8988T (cell line): ENCODE measurements at regions not wholly inside any gene's neighbourhood (a gene's known extent, or its start where the extent isn't known, plus 50 kb on each side); places are given as distances from the start of the nearest gene placed in this dataset.
"Not testable (repeated sequence)": the region's sequence is repeated elsewhere in the genome, so short reads cannot be mapped to it uniquely, and the experiment has no call there.

Source experiments
- DNase-seq: peaks from one replicate; pipeline ENCODE4 v3.0.0; 2011

DNA sequence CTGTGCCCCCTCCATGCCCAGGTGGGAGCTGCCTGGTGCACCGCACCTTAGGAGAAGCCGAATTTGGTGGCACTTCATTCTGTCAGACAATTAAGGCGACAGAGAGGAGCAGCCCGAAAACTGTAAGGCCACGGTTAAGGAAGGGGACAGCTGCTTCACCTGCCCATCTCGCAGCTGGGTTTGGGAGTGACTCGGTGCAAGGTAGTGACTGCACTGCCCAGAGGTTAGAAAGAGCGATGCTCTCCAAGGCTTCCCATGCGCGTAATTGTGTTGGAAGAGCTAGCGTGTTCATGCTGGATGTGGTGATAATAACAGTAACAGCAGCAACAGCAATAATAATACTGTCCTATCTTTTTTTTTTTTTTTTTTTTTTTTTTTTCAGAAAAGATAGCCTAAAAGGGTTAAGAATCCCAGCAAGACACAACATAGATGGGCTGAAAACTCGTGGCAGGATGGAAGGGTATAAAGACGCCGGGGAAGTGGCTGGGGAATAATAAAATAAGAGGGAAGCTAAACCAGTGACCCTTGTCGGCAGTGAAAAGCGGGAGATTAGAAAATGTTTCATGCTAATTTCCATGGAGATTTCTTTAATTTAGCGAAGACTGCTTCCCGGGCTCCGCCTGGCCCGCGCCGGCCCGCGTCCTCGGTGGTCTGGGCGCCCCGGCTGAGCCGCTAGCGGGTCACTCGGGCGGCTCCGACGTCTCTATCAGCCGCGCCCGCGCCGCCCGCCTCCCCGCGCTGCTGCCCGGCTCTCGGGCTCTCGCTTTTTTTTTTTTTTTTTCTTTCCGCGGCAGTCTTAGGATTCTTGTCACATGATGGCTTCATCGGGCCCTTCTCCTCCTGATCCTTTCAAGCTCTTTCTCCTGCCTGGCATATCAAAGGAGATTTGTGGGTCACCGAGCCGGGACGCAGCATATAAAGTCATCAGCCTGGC, 617.1 kb downstream of the NR2F2 start:
- DNase-seq, result no peak

DNA sequence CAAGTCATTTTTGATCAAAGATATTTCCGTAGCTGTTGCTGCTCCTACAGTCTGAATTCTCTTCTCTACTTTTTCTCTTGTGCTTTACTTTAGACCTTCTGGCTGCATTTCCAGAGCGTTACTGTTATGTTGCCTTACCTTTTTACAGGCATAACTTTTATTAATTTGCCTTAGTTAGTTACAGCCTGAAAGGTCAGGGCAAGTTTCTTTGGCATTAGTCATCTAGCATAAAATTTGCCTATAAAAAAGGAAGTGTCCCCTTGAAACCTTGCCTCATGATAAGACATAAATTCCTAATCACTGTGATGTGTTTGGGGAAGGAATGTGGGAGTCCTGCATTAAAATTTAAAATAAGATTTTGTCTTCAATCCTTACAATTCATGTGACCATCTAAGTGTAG, 618.5 kb downstream of the NR2F2 start:
- no peak for DNase-seq

DNA sequence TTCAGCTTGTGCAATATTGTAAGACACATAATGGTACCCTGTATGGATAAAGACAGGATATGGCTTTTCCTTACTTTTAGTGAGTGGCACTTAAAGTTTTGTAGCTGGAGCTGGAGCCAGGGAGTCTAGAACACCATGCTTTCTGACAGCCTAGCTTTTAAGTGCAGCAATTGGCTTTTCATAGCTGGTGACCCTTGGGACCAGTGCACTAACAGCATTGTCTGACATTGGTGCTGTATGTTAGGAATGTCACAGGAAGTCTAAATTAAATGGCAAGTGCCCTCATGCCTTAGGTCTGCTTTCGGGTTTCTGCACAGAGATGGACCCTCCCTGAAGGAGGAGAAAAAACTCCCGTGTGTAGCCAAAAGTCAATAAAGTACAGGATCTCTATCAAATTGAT, 628.2 kb downstream of the NR2F2 start:
- no peak for DNase-seq

DNA sequence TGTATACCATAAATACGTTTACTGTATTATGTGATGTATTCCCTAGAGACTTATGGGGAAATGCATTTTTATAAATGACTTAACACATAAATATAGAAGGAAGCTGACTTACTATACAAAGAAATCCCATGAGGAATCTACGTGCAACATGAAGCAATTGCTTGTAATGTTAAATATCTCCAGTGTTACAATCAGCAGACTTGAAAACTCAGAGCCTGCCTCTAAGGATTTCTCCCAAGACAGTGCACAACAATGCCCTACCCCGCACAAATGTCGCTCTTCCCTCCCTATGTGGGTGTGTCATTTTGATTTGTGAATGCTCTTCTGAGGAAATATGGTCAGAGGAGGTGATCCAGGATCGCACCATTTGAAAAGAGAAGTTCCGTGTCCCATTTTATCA, 629.0 kb downstream of the NR2F2 start:
- DNase-seq, result no peak

DNA sequence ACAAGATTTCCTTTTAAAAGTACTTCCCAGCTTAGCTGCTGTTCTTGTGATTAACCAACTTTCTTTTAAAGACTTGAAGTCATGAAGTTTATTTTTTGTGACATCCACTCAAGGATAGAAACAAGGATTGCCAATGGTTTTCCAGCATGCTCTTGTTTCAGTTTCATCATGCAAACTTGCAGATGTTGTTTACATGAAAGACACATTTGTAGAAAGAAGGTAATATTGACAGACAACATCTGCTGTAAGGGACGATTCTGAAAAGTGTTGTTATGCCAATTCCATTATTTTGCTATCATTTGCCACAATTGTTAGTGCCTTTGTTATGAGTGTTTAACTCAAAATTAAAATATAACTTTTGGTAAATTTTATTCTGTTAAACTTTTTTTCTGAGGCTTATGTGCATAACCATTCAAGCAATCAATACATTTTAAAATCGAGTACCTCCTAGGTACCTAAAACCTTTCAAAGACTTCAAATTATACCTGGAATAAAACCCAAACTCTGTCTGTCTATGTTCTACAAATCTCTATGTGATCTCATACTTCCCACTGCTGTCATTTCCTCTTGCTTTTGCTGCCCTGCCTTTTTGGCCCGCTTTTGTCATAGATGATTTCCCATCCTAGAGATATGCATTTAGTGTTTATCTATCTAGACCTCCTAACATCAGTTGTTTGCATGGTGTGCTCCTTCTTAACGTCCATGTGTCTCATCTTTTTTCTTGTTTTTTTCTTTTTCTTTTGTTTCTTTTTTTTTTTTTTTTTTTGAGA, 630.4 kb downstream of the NR2F2 start:
- no peak for DNase-seq

DNA sequence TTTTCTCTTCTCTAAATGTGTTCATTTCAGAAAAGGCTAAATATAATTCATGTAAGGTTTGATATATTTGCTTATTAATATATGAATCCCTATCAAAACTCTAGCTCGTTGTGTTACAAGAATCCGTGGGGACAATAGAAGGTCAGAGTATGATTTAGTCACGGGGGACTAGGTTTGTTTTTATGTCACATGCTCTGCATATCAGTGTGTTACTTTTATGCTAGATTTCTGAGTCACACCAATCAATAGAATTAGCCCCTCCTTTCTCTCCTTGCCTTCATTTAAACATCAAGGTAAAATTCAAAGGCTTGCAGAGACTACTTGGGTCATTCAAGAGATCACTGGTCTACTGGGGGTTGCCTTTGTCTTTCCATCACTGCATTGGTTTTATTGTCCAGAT, 636.1 kb downstream of the NR2F2 start:
- no peak for DNase-seq

DNA sequence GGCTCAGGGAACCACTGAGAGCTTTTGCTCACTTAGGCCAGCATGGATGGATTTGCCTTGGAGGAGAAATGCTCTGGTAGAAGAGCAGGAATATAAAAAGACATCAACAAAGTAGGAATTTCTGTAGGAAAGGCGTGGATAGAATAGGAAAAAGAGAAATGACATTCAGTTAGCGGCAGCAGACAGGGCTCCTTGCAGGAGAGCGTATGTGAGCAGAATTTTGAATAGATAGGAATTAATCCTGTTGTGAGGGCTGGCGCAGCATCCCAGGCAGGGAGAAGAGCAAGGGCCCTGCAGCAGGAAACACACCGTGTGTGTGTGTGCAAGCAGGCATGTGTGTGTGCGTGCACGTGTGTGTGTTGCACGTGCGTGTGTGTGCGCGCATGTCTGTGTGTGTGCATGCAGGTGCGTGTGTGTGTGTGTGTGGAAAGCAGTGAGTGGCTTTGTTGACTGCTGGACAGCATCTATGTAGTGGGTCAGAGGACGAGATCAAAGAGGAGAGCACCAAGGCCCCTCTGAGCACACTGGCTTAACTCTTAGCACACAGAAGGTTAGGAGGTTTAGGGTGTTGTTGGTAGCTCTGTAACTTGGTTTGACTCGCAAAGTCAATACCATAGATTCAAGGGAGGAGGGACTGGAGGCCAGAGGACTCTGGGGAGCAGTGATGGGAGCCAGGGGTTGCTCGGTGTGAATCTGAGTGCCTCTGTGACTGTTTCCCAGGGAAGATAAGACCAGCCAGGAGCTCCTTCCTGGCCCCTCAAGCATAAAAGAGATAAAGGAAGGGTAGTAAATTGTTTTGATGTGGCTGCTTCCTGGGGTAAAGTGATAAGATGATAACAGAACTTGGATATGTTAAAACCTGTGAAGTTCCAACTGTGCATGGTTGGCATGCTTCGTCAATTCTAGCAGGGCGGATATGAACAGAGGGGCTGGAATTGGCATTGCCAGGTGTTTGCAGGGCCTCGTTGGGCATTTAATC, 639.5 kb downstream of the NR2F2 start:
- DNase-seq, result no peak

DNA sequence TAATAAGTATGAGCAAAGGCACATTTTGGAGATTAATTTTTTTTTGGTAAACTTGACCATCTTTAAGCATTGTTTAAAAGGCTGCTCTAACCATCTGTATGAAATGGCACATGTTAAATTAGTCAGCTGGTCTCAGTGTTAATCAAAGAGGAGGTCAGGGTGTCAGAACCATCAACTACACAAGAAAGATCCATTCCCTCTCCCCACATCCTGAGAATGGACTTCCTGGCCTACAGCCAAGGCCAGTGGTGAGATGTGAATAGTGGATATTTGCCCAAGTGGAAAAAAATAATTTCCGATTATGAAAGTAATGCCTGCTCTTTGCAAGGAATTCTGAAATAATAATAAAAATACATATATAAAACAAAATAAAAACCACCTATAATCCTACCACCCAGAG, 641.7 kb downstream of the NR2F2 start:
- no peak for DNase-seq

DNA sequence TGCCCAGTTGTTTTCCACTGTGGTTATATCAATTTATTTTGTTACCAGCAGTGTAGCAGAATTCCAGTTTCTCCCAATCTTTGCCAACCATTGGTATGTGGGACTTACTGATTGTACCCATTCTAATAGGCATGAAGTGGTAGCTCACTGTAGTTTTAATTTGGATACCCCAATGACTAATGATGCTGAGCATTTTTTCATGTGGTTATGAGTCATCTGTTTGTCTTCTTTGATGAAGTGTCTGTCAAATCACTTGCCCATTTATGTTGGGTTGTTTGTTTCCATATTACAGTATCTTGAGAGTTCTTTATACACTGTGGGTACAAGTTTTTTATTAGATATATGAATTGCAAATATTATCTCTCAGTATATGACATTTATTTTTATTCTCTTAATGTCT, 644.3 kb downstream of the NR2F2 start:
- DNase-seq, result no peak

DNA sequence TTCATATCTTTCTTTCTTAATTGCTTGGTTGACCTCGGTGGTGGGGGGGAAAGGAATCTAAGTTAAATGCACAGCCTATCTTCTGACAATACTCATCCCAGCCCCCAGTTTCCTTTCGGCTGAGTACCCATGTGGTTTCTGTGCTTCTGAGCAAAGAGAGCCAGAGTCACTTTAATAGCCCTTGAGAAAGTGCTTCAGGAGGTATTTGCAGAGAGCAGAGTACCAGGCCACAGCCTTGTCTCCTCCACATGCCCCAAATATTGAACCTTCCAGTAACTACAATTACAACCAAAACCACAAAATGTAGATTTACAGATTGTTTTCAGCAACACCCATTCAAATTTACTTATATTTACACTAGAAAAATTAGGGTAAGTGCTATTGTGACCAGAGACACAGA, 647.4 kb downstream of the NR2F2 start:
- no peak for DNase-seq

DNA sequence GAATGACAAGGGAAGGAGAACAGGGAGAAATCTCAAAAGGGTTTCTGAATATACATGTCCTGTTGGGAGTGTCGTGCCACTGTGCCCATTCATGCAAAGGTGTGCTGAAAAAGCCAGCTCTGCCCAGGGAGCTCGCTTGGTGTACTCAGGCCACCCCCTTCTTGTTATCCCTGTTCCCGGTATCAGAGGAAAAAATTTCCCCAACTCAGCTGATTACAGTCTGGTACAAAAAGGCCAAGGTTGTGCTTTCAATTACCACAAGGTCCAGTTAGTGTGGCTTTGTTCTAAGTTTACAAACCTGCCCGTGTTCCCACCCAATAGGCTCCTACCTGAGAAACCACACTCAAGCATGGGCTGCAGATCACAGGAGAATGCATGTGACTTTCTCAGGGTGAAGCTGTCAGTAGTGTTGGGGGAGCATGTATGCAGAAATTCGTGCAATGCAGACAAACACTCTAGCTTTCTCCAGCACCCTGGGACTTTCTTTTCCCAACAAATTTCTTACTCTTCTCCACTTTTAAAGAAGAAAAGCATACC, 648.5 kb downstream of the NR2F2 start:
- DNase-seq, result no peak

DNA sequence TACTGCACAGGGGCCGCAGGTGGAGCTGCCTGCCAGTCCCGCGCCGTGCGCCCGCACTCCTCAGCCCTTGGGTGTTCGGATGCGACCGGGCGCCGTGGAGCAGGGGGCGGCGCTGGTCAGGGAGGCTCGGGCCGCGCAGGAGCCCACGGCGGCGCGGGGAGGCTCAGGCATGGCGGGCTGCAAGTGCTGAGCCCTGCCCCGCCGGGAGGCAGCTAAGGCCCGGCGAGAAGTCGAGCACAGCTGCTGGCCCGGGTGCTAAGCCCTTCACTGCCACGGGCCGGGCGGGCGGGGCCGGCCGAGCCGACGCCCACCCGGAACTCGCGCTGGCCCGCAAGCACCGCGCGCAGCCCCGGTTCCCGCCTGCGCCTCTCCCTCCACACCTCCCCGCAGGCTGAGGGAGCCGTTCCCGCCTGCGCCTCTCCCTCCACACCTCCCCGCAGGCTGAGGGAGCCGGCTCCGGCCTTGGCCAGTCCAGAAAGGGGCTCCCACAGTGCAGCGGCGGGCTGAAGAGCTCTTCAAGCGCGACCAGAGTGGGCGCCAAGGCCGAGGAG, 653.7 kb downstream of the NR2F2 start:
- DNase-seq, result not testable (repeated sequence)

DNA sequence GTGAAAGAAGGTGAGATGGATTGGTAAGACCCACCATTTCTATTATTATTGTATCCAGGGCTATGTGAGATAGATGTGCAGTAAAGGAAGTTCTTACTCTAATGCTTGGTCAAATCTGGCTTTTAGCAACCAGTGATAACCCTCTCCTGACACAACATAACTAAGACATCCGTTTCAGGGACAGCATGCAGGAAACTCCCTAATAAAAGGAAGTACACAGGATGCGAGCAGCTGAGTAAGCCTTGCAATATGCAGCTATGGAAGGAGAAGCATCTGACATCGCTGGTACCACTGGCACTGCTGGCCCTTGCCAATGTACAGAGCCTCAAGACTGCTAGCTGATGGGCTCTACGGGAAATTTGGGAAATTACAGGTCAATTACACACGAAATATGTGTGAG, 662.3 kb downstream of the NR2F2 start:
- no peak for DNase-seq

DNA sequence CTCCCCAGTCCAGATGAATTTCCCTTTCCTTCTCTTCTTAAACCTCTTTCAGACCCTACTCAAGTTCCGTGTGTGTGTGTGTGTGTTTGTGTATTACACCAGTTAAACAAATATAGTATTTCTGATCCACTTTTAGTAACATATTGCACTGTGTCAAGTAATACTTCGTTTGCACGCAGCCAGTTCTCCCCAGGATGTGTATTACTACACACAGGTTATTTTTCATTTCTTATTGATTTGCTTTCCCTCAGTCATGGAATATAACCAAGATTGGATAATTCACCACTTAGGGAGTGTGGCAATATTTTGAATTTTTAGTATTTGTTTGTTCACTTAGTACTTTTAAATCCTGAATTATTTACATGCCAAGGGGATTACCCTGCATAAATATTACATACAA, 667.0 kb downstream of the NR2F2 start:
- no peak for DNase-seq

DNA sequence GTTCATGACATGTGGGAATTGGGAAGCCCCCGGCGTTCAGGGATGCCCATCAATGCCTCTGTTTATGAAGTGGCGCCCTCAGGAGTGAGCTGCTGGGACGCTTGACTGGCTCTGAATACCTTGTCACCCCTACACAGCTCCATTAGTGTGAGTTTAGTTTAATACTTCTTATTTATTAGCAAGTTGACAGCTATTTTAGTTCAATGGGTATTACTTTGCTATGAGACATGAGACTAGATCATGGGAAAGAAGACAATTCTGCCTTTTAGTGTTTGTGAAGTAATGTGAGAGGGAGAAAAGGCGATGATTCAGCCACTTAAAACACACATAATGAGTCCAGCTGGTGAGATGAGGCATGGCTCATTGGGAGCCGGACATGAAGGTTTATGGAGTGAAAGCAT, 678.5 kb downstream of the NR2F2 start:
- no peak for DNase-seq

DNA sequence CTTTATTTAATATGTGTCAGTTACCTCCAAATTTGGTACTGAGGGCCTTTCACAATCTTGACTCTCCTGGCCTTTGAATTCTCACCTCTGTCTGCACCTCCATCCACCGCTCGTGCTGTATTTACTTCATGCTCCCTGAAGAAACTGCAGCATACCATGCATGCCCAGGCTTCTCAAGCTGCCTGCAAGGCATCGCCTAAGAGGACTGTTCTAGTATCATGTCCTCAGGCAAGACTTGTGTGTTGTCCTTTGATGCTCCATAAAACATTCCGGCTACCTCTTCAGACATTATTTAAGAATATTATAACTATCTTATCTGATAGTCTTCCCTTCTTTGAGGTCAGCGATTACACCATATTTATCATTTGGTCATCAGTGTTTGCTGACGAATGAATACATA, 682.5 kb downstream of the NR2F2 start:
- no peak for DNase-seq

DNA sequence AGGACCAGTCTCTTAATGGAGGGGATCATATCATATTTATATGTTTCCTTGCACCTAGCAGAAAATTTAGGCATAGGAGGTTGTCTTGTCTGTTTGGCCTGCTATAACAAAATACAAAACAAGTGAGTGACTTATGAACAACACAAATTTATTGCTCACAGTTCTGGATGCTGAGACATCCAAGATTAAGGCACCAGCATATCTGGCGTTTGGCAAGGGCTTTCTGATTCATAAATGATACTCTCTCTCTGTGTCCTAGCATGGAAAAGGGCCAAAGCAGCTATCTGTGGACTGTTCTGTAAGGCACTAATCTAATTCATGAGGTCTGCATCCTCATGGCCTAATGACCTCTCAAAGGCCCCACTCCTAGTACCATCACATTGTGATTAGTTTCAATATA, 683.0 kb downstream of the NR2F2 start:
- DNase-seq, result no peak

DNA sequence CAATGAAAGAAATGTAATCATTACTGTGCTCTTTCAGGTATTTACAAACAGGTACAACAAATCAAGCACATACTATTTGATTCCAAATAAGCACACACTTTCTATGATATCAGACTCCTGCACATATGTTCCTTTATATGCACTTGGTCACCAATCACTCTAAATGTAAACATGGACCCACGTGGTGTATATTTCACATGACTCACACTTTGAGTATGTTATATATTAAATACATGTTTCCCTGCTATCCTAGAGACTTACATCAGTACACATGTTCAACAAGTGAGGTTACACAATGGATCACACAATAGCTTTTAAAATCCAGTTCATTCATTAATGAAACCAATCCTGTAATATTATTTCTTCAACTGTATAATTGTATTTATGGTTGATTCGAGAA, 683.5 kb downstream of the NR2F2 start:
- DNase-seq, result no peak

DNA sequence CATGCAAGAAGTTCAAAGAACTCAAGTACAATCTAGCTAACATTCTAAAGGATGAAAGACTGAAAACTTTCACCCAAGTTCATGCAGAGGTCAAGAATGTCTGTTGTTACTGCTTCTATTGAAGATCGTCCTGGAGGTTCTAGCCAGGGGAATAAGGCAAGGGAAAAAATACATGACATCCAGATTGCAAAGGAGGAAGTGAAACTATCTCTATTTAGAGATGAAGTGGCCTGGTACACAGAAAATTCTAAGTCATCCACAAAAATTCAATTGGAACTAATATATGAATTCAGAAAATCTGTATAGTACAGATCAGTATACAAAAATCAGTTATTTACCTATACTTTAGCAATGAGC, 693.0 kb downstream of the NR2F2 start:
- no peak for DNase-seq

DNA sequence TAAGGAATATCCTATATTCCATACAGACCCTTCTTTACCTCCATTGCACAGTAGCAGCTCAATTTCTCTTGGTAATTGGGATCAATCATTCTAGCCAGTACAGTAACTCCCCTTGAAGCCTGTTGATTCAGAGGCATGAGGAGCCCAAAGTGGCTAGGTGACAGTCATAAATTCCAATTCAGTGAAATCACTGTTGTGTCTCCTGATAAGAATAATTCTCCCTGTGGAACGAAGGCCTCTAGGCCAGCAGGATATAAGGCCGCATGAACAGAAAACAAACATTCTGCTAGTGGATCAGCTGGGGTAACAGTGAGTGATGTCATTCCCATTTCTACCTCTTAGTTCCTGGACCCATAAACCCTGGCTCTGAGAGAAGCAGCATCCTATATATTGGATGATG, 696.3 kb downstream of the NR2F2 start:
- no peak for DNase-seq

DNA sequence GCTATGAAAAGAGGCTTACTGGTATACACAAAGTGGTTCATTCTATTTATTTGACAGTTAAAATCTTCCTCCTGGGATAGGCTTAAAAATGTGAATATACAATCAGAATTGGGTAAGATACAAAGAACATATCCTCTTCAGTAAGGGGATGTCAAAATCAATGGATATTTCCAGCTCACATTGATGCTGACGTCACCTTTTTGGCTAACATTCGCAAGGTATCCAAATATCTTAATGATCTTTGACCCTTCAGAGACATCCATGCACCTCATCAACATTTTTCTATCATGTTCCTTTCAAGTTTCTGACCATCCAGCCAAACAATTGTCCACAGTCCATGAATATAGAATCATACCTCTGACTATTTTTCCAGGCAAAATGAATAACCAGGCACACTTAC, 697.3 kb downstream of the NR2F2 start:
- DNase-seq, result no peak

DNA sequence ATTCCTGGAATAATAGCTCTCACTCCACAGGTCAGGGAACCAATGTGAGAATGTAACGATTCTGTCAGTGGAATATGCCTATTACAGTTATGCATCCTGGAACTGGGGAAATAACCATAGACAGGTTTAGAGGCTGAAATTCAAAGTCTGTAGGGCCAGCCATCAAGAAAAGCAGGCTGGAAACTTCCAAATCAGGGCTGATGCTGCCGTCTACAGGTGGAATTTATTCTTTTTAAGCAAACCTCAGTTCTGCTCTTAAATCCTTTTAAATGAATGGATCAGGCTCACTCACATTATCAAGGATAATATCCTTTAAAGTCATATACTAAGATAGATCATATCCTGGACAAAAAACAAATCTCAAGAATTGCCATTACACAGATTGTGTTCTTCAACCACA, 699.8 kb downstream of the NR2F2 start:
- no peak for DNase-seq

DNA sequence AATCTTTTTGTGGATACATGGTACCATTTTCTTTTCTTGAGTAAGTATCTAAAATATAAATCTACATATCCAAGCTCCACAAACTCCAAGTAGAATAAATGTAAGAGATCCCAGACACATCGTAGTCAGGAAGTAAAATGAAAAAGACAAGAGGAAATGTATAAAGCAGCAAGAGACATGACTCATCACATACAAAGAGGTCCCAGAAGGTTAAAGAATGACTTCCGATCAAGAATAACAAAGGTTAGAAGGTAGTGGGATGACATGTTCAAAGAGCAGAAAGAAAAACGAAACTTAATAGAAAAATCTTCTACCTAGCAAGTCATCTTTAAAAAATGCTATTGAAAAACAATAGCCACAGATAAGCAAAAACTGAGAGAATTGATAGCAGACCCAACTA, 705.8 kb downstream of the NR2F2 start:
- no peak for DNase-seq
